H9 (cell line): ENCODE measurements at regions not wholly inside any gene's neighbourhood (a gene's known extent, or its start where the extent isn't known, plus 50 kb on each side); places are given as distances from the start of the nearest gene placed in this dataset.

ENCODE experiments used
- DNase-seq: peaks from one replicate; pipeline ENCODE4 v3.0.0-alpha.2; 2017
- H2AFZ ChIP-seq: one replicate; pipeline ENCODE4 v1.6.1; 2013; ENCODE audit warnings: mild to moderate bottlenecking, low read length, control low read depth, moderate library complexity
- H2AK5ac ChIP-seq: 2 replicates; pipeline ENCODE4 v1.6.1; 2013; ENCODE audit warnings: low read length, control low read depth, mixed read lengths; ENCODE audit not compliant: insufficient read length
- H2BK120ac ChIP-seq: one replicate; pipeline ENCODE4 v1.6.1; 2013; ENCODE audit warnings: low read depth, mild to moderate bottlenecking, low read length, control low read depth, inconsistent platforms; ENCODE audit not compliant: poor library complexity, severe bottlenecking
- H2BK12ac ChIP-seq: 2 replicates; pipeline ENCODE4 v1.6.1; 2013; ENCODE audit warnings: low read length, control low read depth, mixed read lengths, low read depth; ENCODE audit not compliant: insufficient read length
- H2BK15ac ChIP-seq: 2 replicates; pipeline ENCODE4 v1.6.1; 2013; ENCODE audit warnings: low read depth, low read length, control low read depth
- H2BK20ac ChIP-seq: one replicate; pipeline ENCODE4 v1.6.1; 2013; ENCODE audit warnings: low read depth, mild to moderate bottlenecking, low read length, control low read depth, inconsistent platforms; ENCODE audit not compliant: poor library complexity, severe bottlenecking
- H2BK5ac ChIP-seq: 2 replicates; pipeline ENCODE4 v1.6.1; 2013; ENCODE audit warnings: low read length, control low read depth, mixed read lengths; ENCODE audit not compliant: insufficient read length
- H3K14ac ChIP-seq: 2 replicates; pipeline ENCODE4 v1.6.1; 2013; ENCODE audit warnings: low read length, control low read depth; ENCODE audit not compliant: insufficient read depth
- H3K18ac ChIP-seq: 2 replicates; pipeline ENCODE4 v1.6.1; 2013; ENCODE audit warnings: low read depth, mild to moderate bottlenecking, mixed read lengths, low read length, control low read depth; ENCODE audit not compliant: insufficient read length
- H3K23ac ChIP-seq: 2 replicates; pipeline ENCODE4 v1.6.1; 2013; ENCODE audit warnings: low read length, control low read depth, mixed read lengths, low read depth; ENCODE audit not compliant: insufficient read length
- H3K23me2 ChIP-seq: 2 replicates; pipeline ENCODE4 v1.6.1; 2013; ENCODE audit warnings: low read depth, mild to moderate bottlenecking, mixed read lengths, low read length, control low read depth; ENCODE audit not compliant: insufficient read length, poor library complexity, severe bottlenecking
- H3K27ac ChIP-seq: 2 replicates; pipeline ENCODE4 v1.5.1; 2013; ENCODE audit warnings: low read length, control low read depth, mixed read lengths, low read depth; ENCODE audit not compliant: insufficient read length
- H3K27me3 ChIP-seq: 2 replicates; pipeline ENCODE4 v1.6.1; 2013; ENCODE audit warnings: low read length, control low read depth, inconsistent platforms; ENCODE audit not compliant: insufficient read depth
- H3K4ac ChIP-seq: 2 replicates; pipeline ENCODE4 v1.6.1; 2013; ENCODE audit warnings: low read depth, mild to moderate bottlenecking, control low read depth, inconsistent platforms, low read length, moderate library complexity
- H3K4me1 ChIP-seq: 2 replicates; pipeline ENCODE4 v1.6.1; 2013; ENCODE audit warnings: low read length, control low read depth, inconsistent platforms; ENCODE audit not compliant: insufficient read depth
- H3K4me2 ChIP-seq: 2 replicates; pipeline ENCODE4 v1.6.1; 2013; ENCODE audit warnings: low read length, control low read depth, mixed read lengths; ENCODE audit not compliant: insufficient read length, insufficient read depth
- H3K56ac ChIP-seq: 2 replicates; pipeline ENCODE4 v1.6.1; 2013; ENCODE audit warnings: low read depth, mild to moderate bottlenecking, mixed read lengths, low read length, control low read depth; ENCODE audit not compliant: insufficient read length
- H3K79me1 ChIP-seq: 2 replicates; pipeline ENCODE4 v1.6.1; 2013; ENCODE audit warnings: low read depth, mild to moderate bottlenecking, moderate library complexity, low read length, control low read depth, inconsistent platforms; ENCODE audit not compliant: insufficient read depth, poor library complexity, severe bottlenecking
- H3K79me2 ChIP-seq: 2 replicates; pipeline ENCODE4 v1.6.1; 2013; ENCODE audit warnings: low read length, control low read depth, inconsistent platforms; ENCODE audit not compliant: insufficient read depth
- H3K9ac ChIP-seq: 2 replicates; pipeline ENCODE4 v1.6.1; 2013; ENCODE audit warnings: low read length, control low read depth, mixed read lengths; ENCODE audit not compliant: insufficient read length; ENCODE audit errors: extremely low read depth
- H3K9me3 ChIP-seq: one replicate; pipeline ENCODE4 v1.6.1; 2013; ENCODE audit warnings: low read depth, low read length, inconsistent platforms; ENCODE audit not compliant: control insufficient read depth
- H3T11ph ChIP-seq: one replicate; pipeline ENCODE4 v1.6.1; 2013; ENCODE audit warnings: mild to moderate bottlenecking, low read length, control low read depth, inconsistent platforms
- H4K20me1 ChIP-seq: one replicate; pipeline ENCODE4 v1.6.1; 2013; ENCODE audit not compliant: control insufficient read depth, insufficient read length, insufficient read depth
- H4K5ac ChIP-seq: 2 replicates; pipeline ENCODE4 v1.6.1; 2013; ENCODE audit warnings: low read depth, mild to moderate bottlenecking, mixed read lengths, low read length, control low read depth; ENCODE audit not compliant: insufficient read length
- H4K8ac ChIP-seq: replicated peaks from 2 replicates; pipeline ENCODE4 v1.6.1; 2013; ENCODE audit warnings: low read length, control low read depth, mixed read lengths, low read depth; ENCODE audit not compliant: insufficient read length
- H4K91ac ChIP-seq: 2 replicates; pipeline ENCODE4 v1.6.1; 2013; ENCODE audit warnings: low read depth, mild to moderate bottlenecking, moderate library complexity, mixed read lengths, low read length, control low read depth; ENCODE audit not compliant: insufficient read length
- H3K27ac Mint-ChIP-seq, 3 experiments: 2 replicates in 2 of 3; 3 replicates in 1 of 3; pipeline ENCODE4 v1.8.0; 2020 to 2021; ENCODE audit warnings: mixed read lengths in 3 of 3, mild to moderate bottlenecking in 1 of 3, moderate library complexity in 1 of 3
- H3K27me3 Mint-ChIP-seq: 2 replicates; pipeline ENCODE4 v1.8.0; 2021; ENCODE audit warnings: low read depth, mild to moderate bottlenecking, moderate library complexity, mixed read lengths
- H3K36me3 Mint-ChIP-seq, 3 experiments: 2 replicates in 2 of 3; 3 replicates in 1 of 3; pipeline ENCODE4 v1.8.0; 2020 to 2021; ENCODE audit warnings: low read depth in 3 of 3, mixed read lengths in 3 of 3; ENCODE audit not compliant: insufficient read depth in 1 of 3
- H3K4me1 Mint-ChIP-seq, 2 experiments: 2 replicates each; pipeline ENCODE4 v1.8.0; 2020; ENCODE audit warnings: mixed read lengths in 2 of 2
- H3K4me3 Mint-ChIP-seq, 2 experiments: 2 replicates in 1 of 2; 3 replicates in 1 of 2; pipeline ENCODE4 v1.8.0; 2020 to 2021; ENCODE audit warnings: mild to moderate bottlenecking in 2 of 2, mixed read lengths in 2 of 2, moderate library complexity in 1 of 2
- H3K9me3 Mint-ChIP-seq, 2 experiments: 2 replicates in 1 of 2; 3 replicates in 1 of 2; pipeline ENCODE4 v1.8.0; 2020; ENCODE audit warnings: mild to moderate bottlenecking in 2 of 2, mixed read lengths in 2 of 2, moderate library complexity in 1 of 2
- WGBS: extraction: QIAGEN DNeasy Blood & Tissue Kit; methylation state at CpG from one replicate; pipeline ENCODE4 v1.1.7; 2013; ENCODE audit warnings: missing lambda C conversion rate, low lambda C conversion rate, mixed read lengths; ENCODE audit not compliant: insufficient read length; ENCODE audit errors: extremely low coverage; 5-methylcytosine and 5-hydroxymethylcytosine counted together
- TF ChIP-seq, protein P1 (sequence below): fragments of 200-600 bp; sonication (generic); conservative IDR thresholded peaks from 3 replicates; pipeline ENCODE4 v1.8.0; 2021; ENCODE audit warnings: antibody characterized with exemption, mild to moderate bottlenecking

DNA sequence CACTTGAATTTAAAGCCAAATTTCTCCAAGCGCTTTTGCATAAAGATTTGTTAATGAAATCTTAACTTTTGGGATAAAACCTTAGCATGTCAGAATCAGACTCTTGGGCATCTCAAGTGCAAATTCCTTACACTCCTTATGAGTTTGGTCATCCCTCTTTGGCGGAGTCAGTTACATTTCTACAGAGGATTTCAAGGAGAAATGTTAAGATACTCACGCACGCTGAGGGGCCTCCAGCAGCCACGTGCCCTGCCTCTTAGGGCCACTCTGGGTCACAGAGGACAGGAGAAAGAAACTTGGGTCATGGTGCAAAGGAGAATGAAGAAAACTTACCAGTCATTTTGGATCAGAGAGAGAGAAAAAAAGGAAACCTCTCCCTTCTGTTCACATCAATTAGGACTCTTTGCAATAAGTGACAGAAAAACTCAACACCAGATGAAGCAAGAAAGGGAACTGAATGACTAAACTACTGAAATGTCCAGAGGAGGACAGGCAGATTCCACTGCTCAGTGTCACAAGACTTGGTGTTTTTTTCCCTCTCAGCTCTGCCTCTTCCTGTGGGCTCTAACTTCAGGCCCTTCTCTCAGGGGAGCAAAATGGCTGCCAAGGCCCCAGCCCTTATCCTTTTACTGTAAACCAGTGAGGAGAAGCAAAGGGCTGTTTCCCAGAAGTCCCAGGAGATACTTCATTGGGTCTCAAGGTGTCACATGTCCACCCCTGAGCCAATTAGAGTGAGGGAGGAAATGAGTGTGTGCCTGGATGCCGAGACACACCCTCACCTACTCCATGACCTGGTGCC lies 63.3 kb upstream of the NFIL3 start:
- H3K4me1 Mint-ChIP-seq = peaks cover 0 to 3% of the 10 kb centered on the region in 2 experiments; a peak in 1 of 4 replicates

More for the DNA sequence above, 63.3 kb upstream of the NFIL3 start:
- Histone ChIP-seq H4K20me1 (no peaks in the 10 kb centered on the region), H3K9ac (no peak overlapping the region), H2BK20ac (no peak overlapping the region), H3K23me2 (no peaks in the 10 kb centered on the region), H3K9me3 (no peaks in the 10 kb centered on the region), H3K56ac (no peak overlapping the region), H2BK12ac (no peak overlapping the region), H4K5ac (no peak overlapping the region), H2BK15ac (no peak overlapping the region), H2BK5ac (no peak overlapping the region), H3K4ac (no peak overlapping the region), H3T11ph (no peak overlapping the region), H3K4me2 (no peak overlapping the region), H3K23ac (no peak overlapping the region), H3K79me1 (no peaks in the 10 kb centered on the region), H3K4me1 (no peaks in the 10 kb centered on the region), H4K91ac (no peak overlapping the region), H3K27me3 (no peaks in the 10 kb centered on the region), H2AFZ (no peak overlapping the region), H3K14ac (no peak overlapping the region), H2BK120ac (no peak overlapping the region), H4K8ac (no peak overlapping the region), H3K79me2 (no peaks in the 10 kb centered on the region), H3K18ac (no peak overlapping the region), H3K27ac (no peak overlapping the region), H2AK5ac (no peak overlapping the region)
- DNase-seq = no peak
- no peak overlapping the region for H3K4me3 Mint-ChIP-seq
- no peaks in the 10 kb centered on the region for H3K9me3 Mint-ChIP-seq
- H3K36me3 Mint-ChIP-seq = no peaks in the 10 kb centered on the region
- no peak overlapping the region for H3K27ac Mint-ChIP-seq
- no CpG with 5 or more reads among the region's 6 CpGs for WGBS
- 0 out of 2 replicates have a peak, but pooled peaks cover 1% of the 10 kb centered on the region for H3K27me3 Mint-ChIP-seq
- TF ChIP-seq, protein P1, sequence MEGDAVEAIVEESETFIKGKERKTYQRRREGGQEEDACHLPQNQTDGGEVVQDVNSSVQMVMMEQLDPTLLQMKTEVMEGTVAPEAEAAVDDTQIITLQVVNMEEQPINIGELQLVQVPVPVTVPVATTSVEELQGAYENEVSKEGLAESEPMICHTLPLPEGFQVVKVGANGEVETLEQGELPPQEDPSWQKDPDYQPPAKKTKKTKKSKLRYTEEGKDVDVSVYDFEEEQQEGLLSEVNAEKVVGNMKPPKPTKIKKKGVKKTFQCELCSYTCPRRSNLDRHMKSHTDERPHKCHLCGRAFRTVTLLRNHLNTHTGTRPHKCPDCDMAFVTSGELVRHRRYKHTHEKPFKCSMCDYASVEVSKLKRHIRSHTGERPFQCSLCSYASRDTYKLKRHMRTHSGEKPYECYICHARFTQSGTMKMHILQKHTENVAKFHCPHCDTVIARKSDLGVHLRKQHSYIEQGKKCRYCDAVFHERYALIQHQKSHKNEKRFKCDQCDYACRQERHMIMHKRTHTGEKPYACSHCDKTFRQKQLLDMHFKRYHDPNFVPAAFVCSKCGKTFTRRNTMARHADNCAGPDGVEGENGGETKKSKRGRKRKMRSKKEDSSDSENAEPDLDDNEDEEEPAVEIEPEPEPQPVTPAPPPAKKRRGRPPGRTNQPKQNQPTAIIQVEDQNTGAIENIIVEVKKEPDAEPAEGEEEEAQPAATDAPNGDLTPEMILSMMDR = no peak
